GM23338 (cell line): ENCODE measurements at regions not wholly inside any gene's neighbourhood (a gene's known extent, or its start where the extent isn't known, plus 50 kb on each side); places are given as distances from the start of the nearest gene placed in this dataset.

Experiments used
- ATAC-seq: fragments of 200-7000 bp; cut with Tn5 transposase; 3 replicates; pipeline ENCODE4 v1.9.1; 2020
- DNase-seq: peaks from one replicate; pipeline ENCODE4 v3.0.0-alpha.2; 2015; ENCODE audit warnings: low spot score
- H2AFZ ChIP-seq: fragments of 200-600 bp; sonication (generic); 2 replicates; pipeline ENCODE4 v1.8.0; 2016; ENCODE audit warnings: antibody characterized with exemption, mild to moderate bottlenecking, moderate library complexity
- H3F3A ChIP-seq: fragments of 200-600 bp; sonication (generic); replicated peaks from 2 replicates; pipeline ENCODE4 v1.8.0; 2017; ENCODE audit warnings: antibody characterized with exemption, mixed run types, low read depth
- H3K27ac ChIP-seq: fragments of 200-600 bp; sonication (generic); 2 replicates; pipeline ENCODE4 v1.6.1; 2016; ENCODE audit warnings: low read depth
- H3K27me3 ChIP-seq: fragments of 200-600 bp; sonication (generic); 2 replicates; pipeline ENCODE4 v1.8.0; 2016; ENCODE audit warnings: mild to moderate bottlenecking, mixed run types, moderate library complexity; ENCODE audit not compliant: insufficient read depth
- H3K36me3 ChIP-seq: fragments of 200-600 bp; sonication (generic); 2 replicates; pipeline ENCODE4 v1.8.0; 2016; ENCODE audit warnings: mild to moderate bottlenecking; ENCODE audit not compliant: insufficient read depth
- H3K4me1 ChIP-seq: fragments of 200-600 bp; sonication (generic); 2 replicates; pipeline ENCODE4 v1.8.0; 2016; ENCODE audit warnings: mild to moderate bottlenecking, moderate library complexity; ENCODE audit not compliant: insufficient read depth
- H3K4me2 ChIP-seq: fragments of 200-600 bp; sonication (generic); 2 replicates; pipeline ENCODE4 v1.7.1; 2017; ENCODE audit warnings: mixed run types
- H3K4me3 ChIP-seq: fragments of 200-600 bp; sonication (generic); 2 replicates; pipeline ENCODE4 v1.6.1; 2016; ENCODE audit warnings: mixed run types
- H3K79me2 ChIP-seq: fragments of 200-600 bp; sonication (generic); replicated peaks from 2 replicates; pipeline ENCODE4 v1.8.0; 2017; ENCODE audit warnings: mild to moderate bottlenecking; ENCODE audit not compliant: insufficient read depth
- H3K9me2 ChIP-seq: fragments of 200-600 bp; sonication (generic); 2 replicates; pipeline ENCODE4 v1.8.0; 2017; ENCODE audit not compliant: insufficient read depth
- H4K20me1 ChIP-seq: fragments of 200-600 bp; sonication (generic); replicated peaks from 2 replicates; pipeline ENCODE4 v1.8.0; 2017; ENCODE audit warnings: mild to moderate bottlenecking; ENCODE audit not compliant: insufficient read depth
- H3K27ac Mint-ChIP-seq: 2 replicates; pipeline ENCODE4 v1.8.0; 2020; ENCODE audit warnings: inconsistent platforms, mild to moderate bottlenecking, moderate library complexity, mixed read lengths
- H3K27me3 Mint-ChIP-seq: 3 replicates; pipeline ENCODE4 v1.8.0; 2022; ENCODE audit warnings: low read depth, mild to moderate bottlenecking, moderate library complexity, mixed read lengths, inconsistent platforms; ENCODE audit not compliant: insufficient read depth, poor library complexity
- H3K36me3 Mint-ChIP-seq: 3 replicates; pipeline ENCODE4 v1.8.0; 2021; ENCODE audit warnings: low read depth, mild to moderate bottlenecking, inconsistent platforms, moderate library complexity, mixed read lengths
- H3K4me1 Mint-ChIP-seq: 3 replicates; pipeline ENCODE4 v1.8.0; 2020; ENCODE audit warnings: mild to moderate bottlenecking, inconsistent platforms, mixed read lengths
- H3K4me3 Mint-ChIP-seq: 3 replicates; pipeline ENCODE4 v1.8.0; 2021; ENCODE audit warnings: moderate library complexity, mild to moderate bottlenecking, inconsistent platforms, mixed read lengths
- H3K9me3 Mint-ChIP-seq: 3 replicates; pipeline ENCODE4 v1.8.0; 2020; ENCODE audit warnings: moderate library complexity, mild to moderate bottlenecking, inconsistent platforms, mixed read lengths
- CREB1 ChIP-seq: fragments of 250-450 bp; sonication (Bioruptor Pico); IDR thresholded peaks from 2 replicates; pipeline ENCODE4 v1.5.0; 2020; ENCODE audit warnings: low read depth, mild to moderate bottlenecking, moderate library complexity
- EZH2phosphoT487 ChIP-seq: fragments of 200-600 bp; sonication (generic); IDR thresholded peaks from one replicate; pipeline ENCODE4 v1.8.1; 2018; ENCODE audit warnings: antibody characterized with exemption; ENCODE audit not compliant: unreplicated experiment
- JUNB ChIP-seq: IDR thresholded peaks from one replicate; pipeline ENCODE4 v1.6.1; 2016; ENCODE audit warnings: antibody characterized with exemption; ENCODE audit not compliant: unreplicated experiment
- NANOG ChIP-seq: IDR thresholded peaks from 2 replicates; pipeline ENCODE4 v1.6.1; 2016; ENCODE audit warnings: antibody characterized with exemption, borderline replicate concordance
- POLR2AphosphoS5 ChIP-seq: IDR thresholded peaks from 2 replicates; pipeline ENCODE4 v1.6.1; 2016; ENCODE audit warnings: antibody characterized with exemption, low read depth
- ZNF114 ChIP-seq: fragments of 250-450 bp; sonication (Bioruptor Pico); IDR thresholded peaks from 2 replicates; pipeline ENCODE4 v1.5.0; 2020; ENCODE audit warnings: mild to moderate bottlenecking, moderate library complexity
- ZNF331 ChIP-seq: fragments of 250-450 bp; sonication (Bioruptor Pico); IDR thresholded peaks from 2 replicates; pipeline ENCODE4 v1.5.0; 2020; ENCODE audit warnings: low read depth, mild to moderate bottlenecking, moderate library complexity
- TF ChIP-seq, protein P1 (sequence below): fragments of 250-450 bp; sonication (Bioruptor Pico); IDR thresholded peaks from 2 replicates; pipeline ENCODE4 v1.5.0; 2020; ENCODE audit warnings: mild to moderate bottlenecking, moderate library complexity
- TF ChIP-seq, protein P2 (sequence below): IDR thresholded peaks from 2 replicates; pipeline ENCODE4 v1.6.1; 2016; ENCODE audit warnings: antibody characterized with exemption
- TF ChIP-seq, protein P3 (sequence below): IDR thresholded peaks from one replicate; pipeline ENCODE4 v1.6.1; 2018; ENCODE audit warnings: antibody characterized with exemption; ENCODE audit not compliant: unreplicated experiment

DNA sequence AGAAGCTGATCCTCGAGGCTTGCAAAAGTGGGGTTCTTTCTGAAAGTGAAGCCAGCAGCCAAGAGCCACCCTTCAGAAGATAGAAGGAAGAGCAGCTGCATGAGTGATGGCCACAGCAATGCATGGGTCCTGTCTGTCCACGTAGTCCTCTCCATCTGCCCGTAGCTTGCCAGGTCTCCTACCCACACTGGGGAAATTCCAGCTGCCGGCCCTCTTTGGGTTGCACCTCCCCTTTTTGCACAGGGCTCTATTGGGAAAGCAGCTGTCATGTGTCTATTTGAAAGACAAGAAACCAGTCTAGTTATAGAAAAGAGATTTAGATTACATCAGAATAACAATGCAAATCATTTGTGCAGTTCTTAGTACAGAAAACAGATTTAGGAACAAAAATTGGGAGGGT, 204.4 kb downstream of the GIPC2 start:
- Histone ChIP-seq H3K27ac (no peak overlapping the region), H3K9me2 (0 out of 2 replicates have a peak, but pooled peaks cover 8% of the 10 kb centered on the region), H3K4me3 (no peak overlapping the region), H3K36me3 (no peaks in the 10 kb centered on the region), H2AFZ (no peak overlapping the region), H3K27me3 (no peaks in the 10 kb centered on the region), H4K20me1 (no peaks in the 10 kb centered on the region), H3K4me2 (no peak overlapping the region), H3K4me1 (no peaks in the 10 kb centered on the region), H3K79me2 (no peaks in the 10 kb centered on the region), H3F3A (no peaks in the 10 kb centered on the region)
- no peaks in the 10 kb centered on the region for H3K9me3 Mint-ChIP-seq
- DNase-seq (no peak), ATAC-seq (no peak; the same call in 2 of the 3 replicates)
- H3K27me3 Mint-ChIP-seq = peaks cover 6% of the 10 kb centered on the region
- no peaks in the 10 kb centered on the region for H3K36me3 Mint-ChIP-seq
- H3K4me1 Mint-ChIP-seq = no peaks in the 10 kb centered on the region
- TF ChIP-seq CREB1 (CRISPR knock-in tag) = no peak
- TF ChIP-seq NANOG = no peak
- TF ChIP-seq, protein P1, sequence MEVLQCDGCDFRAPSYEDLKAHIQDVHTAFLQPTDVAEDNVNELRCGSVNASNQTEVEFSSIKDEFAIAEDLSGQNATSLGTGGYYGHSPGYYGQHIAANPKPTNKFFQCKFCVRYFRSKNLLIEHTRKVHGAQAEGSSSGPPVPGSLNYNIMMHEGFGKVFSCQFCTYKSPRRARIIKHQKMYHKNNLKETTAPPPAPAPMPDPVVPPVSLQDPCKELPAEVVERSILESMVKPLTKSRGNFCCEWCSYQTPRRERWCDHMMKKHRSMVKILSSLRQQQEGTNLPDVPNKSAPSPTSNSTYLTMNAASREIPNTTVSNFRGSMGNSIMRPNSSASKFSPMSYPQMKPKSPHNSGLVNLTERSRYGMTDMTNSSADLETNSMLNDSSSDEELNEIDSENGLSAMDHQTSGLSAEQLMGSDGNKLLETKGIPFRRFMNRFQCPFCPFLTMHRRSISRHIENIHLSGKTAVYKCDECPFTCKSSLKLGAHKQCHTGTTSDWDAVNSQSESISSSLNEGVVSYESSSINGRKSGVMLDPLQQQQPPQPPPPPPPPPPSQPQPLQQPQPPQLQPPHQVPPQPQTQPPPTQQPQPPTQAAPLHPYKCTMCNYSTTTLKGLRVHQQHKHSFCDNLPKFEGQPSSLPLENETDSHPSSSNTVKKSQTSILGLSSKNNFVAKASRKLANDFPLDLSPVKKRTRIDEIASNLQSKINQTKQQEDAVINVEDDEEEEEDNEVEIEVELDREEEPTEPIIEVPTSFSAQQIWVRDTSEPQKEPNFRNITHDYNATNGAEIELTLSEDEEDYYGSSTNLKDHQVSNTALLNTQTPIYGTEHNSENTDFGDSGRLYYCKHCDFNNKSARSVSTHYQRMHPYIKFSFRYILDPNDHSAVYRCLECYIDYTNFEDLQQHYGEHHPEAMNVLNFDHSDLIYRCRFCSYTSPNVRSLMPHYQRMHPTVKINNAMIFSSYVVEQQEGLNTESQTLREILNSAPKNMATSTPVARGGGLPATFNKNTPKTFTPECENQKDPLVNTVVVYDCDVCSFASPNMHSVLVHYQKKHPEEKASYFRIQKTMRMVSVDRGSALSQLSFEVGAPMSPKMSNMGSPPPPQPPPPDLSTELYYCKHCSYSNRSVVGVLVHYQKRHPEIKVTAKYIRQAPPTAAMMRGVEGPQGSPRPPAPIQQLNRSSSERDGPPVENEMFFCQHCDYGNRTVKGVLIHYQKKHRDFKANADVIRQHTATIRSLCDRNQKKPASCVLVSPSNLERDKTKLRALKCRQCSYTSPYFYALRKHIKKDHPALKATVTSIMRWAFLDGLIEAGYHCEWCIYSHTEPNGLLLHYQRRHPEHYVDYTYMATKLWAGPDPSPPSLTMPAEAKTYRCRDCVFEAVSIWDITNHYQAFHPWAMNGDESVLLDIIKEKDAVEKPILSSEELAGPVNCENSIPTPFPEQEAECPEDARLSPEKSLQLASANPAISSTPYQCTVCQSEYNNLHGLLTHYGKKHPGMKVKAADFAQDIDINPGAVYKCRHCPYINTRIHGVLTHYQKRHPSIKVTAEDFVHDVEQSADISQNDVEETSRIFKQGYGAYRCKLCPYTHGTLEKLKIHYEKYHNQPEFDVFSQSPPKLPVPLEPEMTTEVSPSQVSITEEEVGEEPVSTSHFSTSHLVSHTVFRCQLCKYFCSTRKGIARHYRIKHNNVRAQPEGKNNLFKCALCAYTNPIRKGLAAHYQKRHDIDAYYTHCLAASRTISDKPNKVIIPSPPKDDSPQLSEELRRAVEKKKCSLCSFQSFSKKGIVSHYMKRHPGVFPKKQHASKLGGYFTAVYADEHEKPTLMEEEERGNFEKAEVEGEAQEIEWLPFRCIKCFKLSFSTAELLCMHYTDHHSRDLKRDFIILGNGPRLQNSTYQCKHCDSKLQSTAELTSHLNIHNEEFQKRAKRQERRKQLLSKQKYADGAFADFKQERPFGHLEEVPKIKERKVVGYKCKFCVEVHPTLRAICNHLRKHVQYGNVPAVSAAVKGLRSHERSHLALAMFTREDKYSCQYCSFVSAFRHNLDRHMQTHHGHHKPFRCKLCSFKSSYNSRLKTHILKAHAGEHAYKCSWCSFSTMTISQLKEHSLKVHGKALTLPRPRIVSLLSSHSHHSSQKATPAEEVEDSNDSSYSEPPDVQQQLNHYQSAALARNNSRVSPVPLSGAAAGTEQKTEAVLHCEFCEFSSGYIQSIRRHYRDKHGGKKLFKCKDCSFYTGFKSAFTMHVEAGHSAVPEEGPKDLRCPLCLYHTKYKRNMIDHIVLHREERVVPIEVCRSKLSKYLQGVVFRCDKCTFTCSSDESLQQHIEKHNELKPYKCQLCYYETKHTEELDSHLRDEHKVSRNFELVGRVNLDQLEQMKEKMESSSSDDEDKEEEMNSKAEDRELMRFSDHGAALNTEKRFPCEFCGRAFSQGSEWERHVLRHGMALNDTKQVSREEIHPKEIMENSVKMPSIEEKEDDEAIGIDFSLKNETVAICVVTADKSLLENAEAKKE (CRISPR knock-in tag) = no peak
- no peak for TF ChIP-seq ZNF114 (CRISPR knock-in tag)
- TF ChIP-seq POLR2AphosphoS5 = no peak
- TF ChIP-seq EZH2phosphoT487 = no peak
- TF ChIP-seq, protein P2, sequence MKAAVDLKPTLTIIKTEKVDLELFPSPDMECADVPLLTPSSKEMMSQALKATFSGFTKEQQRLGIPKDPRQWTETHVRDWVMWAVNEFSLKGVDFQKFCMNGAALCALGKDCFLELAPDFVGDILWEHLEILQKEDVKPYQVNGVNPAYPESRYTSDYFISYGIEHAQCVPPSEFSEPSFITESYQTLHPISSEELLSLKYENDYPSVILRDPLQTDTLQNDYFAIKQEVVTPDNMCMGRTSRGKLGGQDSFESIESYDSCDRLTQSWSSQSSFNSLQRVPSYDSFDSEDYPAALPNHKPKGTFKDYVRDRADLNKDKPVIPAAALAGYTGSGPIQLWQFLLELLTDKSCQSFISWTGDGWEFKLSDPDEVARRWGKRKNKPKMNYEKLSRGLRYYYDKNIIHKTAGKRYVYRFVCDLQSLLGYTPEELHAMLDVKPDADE = no peak
- TF ChIP-seq ZNF331 (CRISPR knock-in tag) = no peak
- TF ChIP-seq JUNB = no peak
- TF ChIP-seq, protein P3, sequence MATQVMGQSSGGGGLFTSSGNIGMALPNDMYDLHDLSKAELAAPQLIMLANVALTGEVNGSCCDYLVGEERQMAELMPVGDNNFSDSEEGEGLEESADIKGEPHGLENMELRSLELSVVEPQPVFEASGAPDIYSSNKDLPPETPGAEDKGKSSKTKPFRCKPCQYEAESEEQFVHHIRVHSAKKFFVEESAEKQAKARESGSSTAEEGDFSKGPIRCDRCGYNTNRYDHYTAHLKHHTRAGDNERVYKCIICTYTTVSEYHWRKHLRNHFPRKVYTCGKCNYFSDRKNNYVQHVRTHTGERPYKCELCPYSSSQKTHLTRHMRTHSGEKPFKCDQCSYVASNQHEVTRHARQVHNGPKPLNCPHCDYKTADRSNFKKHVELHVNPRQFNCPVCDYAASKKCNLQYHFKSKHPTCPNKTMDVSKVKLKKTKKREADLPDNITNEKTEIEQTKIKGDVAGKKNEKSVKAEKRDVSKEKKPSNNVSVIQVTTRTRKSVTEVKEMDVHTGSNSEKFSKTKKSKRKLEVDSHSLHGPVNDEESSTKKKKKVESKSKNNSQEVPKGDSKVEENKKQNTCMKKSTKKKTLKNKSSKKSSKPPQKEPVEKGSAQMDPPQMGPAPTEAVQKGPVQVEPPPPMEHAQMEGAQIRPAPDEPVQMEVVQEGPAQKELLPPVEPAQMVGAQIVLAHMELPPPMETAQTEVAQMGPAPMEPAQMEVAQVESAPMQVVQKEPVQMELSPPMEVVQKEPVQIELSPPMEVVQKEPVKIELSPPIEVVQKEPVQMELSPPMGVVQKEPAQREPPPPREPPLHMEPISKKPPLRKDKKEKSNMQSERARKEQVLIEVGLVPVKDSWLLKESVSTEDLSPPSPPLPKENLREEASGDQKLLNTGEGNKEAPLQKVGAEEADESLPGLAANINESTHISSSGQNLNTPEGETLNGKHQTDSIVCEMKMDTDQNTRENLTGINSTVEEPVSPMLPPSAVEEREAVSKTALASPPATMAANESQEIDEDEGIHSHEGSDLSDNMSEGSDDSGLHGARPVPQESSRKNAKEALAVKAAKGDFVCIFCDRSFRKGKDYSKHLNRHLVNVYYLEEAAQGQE = no peak
- no peak overlapping the region for H3K27ac Mint-ChIP-seq
- H3K4me3 Mint-ChIP-seq = no peak overlapping the region
